ENCODE measurements at regions not wholly inside any gene's neighbourhood (a gene's known extent, or its start where the extent isn't known, plus 50 kb on each side); places are given as distances from the start of the nearest gene placed in this dataset.
"Not testable (repeated sequence)": the region's sequence is repeated elsewhere in the genome, so short reads cannot be mapped to it uniquely, and the experiment has no call there.

DNA sequence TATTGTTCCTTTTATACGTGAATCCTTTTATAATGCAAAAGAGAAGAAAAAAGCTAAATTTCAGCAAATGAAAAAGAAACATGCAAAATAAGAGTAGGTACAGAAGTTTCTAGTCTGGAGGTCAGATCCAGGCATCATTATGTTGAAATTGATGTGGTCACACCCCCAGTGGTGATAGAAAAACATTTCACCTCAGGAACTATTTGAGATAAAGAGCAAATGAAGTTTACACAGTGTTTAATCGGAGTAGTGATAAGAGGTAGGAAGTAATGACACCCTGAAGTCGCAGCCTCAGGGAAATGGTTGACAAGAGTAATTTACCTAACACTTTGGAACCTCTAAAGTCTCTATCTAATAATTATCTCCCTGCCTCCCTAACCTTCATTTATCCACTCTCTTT is 536.0 kb upstream of the STEAP1 start:
- no peak for DNase-seq

GRCh38 chr7:89621925-89622641 is 532.2 kb upstream of the STEAP1 start:
- DNase-seq = no peak

- peak; percentile 15 to 54 (median 29) for DNase-seq
Measured at GRCh38 chr7:89623018-89623672, 531.1 kb upstream of the STEAP1 start.

DNA sequence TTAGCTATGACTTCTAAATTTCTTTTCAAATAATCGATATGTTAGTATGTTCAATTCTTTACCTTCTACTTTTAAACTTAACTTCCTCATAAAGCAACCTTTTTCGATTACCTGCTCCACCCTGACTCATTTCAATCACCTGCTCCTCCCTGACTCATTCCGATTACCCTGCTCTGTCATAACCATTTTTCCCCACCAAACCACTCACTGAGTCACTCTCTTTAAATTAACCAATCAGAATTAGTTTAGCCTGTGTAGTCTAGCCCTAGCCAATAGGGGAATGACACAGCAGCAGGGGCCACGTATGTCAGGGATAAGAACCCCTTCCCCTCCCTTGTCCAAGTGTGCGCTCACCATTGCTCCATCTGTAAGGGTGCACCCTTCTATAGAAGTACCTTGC is 530.1 kb upstream of the STEAP1 start:
- DNase-seq = not testable (repeated sequence)

DNA sequence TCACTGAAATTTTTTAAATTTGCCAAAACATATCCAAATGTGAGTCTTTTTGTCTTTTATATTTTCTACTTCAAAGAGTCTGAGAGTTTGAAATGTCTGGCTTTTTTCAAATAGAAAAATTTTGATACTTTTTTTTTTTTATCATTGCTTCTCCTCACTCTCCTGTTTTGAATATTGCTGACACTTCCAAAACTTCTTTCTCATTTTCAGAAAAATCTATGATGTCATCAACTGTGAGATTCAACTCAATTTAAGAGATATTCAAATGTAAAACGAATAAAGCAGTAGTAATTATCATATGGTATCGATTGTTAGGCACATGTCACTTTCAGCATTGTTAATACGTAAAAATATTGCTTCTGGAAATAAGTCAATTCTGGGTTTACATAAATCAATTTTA is 505.8 kb upstream of the STEAP1 start:
- no peak for DNase-seq

DNA sequence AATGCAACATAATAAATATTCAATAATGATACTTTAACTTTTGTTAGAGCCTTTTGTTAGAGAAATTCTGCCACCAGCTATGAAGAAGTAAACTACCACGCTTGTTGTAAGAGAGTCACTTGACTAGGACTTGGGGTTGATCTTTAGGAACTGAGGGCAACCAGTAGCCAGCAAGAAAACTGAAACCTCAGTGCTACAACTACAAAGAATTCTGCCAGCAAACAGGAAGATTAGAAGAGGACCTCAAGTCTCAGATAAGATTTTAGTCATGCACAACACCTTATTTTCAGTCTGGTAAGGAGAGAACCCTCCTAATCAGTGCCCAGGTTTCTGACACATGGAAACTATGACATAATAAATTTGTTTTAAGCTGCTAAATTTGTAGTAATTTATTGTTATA is 498.3 kb upstream of the STEAP1 start:
- no peak for DNase-seq

DNA sequence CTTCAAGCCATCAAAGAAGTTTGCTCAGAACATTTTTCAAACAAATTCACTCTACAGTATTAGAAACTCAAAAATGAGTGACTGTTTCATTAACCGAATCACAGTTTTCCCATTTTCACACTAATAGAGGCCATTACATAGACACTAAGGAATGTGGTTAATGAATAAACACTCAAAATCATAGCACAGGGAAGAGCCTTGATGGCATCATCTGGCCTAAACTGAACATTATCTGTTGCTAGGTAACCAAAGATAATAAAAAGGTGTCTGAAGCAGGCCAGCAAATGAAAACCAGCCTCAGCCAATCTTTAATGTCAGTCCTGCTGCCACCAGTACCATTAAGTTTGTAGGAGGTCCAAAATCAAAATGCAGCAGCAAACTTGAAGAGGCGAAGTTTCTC is 492.4 kb upstream of the STEAP1 start:
- no peak for DNase-seq

DNA sequence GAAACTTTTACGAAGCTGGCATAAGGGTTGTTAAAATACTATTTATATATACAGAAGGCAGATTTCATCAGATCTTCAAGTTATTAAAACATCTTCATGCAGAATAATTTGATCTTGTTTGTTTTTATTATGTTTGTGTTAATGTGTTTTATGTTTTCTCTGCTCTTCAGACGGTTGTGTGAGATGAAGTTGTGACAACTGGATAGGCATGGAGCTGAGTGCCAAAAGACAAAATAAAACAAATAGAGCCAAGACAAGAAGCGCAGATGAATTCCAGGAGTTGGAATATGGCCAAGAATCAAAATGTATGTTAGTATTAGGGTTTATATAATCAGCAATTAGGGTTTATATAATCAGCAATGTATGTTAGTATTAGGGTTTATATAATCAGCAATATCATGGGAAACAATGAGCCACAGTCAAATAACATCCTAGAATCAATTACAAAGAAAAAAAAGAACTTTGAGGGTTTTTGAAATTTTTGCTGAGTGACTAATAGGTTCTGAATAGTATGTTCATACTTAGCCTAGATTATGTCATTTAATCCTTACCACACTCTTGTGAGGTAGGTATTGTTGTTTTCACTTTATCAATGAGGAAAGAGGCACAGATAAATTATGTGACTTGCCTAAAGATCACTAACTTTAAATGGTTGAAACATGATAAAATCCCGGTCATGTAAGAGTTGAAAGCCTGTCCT is 488.0 kb upstream of the STEAP1 start:
- no peak for DNase-seq

- no peak for DNase-seq
Measured at GRCh38 chr7:89680161-89680560, 474.1 kb upstream of the STEAP1 start.

DNA sequence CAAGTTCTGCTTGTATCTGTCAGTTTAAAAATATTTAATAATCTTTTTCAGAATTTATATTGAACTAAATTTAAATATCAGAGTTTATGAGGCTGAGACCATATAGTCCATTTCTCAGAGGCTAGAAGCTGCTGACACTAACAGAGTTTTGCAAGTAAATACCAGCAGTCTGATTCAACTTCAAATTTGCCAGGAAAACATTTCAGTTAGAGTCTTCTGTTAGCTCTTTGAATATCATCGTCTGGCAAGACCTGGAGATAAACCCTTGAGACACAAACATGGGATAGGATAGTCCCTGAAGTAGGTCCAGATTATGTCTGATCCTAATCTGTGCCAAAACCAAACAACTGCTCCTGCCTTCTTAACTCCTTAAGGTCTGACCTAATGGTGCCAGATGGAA is 472.8 kb upstream of the STEAP1 start:
- peak in 2 of 3 donors; percentile 6 to 11 for DNase-seq

DNA sequence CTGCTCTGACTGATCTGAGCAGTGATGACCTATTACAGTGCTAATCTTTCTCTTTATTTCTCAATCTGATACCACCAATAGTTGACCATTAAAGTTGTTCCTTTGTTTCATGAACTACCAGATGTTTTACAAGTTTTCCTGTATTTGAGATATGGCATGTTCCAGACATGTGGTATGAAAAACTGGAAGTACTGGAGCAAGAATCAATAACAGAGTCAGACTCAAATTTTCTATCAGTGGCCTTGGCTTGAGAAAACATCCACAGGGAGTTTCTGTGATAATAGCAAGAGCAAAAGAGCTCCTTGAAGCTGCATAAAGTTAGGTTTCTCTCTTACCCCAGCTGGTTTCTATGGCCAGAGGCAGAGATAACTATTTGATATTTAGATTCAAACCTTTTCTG is 469.0 kb upstream of the STEAP1 start:
- DNase-seq = no peak

DNA sequence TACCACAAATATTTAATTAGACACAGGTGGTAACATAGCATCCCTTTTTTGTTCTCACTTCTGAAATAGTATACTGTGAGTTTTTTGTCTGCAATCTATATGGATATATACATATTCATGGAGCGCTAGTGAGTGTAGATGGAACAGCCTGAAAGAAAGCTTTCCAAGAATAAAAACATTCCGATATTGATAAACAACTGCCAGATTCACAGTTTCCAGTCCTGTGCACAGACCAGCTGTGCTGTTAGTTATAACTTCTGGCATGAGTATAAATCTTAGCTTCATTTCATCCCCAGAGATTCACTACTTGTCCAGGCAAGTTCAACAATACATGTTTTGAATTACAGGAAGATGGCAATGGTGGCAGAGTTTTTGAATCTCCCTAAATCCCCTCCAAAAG is 467.1 kb upstream of the STEAP1 start:
- peak; percentile 5 to 34 (median 12) for DNase-seq

GRCh38 chr7:89695241-89695640 is 459.0 kb upstream of the STEAP1 start:
- no peak for DNase-seq

DNA sequence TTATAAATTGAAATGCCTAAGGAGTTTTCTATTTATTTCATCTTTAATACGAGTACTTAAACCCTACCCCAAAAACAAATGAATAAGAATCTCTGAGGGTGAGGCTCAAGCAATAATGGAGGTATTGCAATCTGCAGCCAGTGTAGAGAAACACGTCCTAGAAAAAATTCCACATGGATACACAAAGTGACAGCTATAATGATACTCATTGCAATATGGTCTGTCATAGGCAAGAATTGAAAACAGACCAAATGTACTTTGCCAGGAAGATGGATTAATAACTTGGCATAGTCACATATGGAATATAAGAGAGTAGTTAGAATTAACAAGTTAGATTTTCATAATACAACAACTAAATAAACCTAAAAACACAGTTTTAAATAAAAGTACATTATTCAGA is 440.1 kb upstream of the STEAP1 start:
- no peak for DNase-seq

- DNase-seq = not testable (repeated sequence)
Measured at GRCh38 chr7:89718941-89719340, 435.3 kb upstream of the STEAP1 start.

DNA sequence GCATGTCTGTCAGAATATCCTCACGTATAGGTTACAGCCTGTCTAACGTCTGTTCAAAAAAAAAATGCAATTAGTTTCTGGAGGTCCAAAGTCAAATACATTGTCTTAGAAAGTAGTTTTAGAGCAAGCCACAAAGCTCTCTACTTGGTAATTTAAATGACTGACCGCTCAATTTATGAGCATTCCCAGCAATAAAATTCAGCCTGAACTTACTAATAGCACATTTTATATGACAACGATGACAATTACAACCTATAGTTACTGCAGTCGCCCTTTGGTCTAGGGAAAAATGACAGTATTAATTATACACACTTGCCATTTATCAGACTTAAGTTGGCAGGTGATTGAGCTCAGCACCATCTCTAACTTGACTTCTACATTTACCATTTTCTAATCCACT is 425.8 kb upstream of the STEAP1 start:
- no peak for DNase-seq

DNA sequence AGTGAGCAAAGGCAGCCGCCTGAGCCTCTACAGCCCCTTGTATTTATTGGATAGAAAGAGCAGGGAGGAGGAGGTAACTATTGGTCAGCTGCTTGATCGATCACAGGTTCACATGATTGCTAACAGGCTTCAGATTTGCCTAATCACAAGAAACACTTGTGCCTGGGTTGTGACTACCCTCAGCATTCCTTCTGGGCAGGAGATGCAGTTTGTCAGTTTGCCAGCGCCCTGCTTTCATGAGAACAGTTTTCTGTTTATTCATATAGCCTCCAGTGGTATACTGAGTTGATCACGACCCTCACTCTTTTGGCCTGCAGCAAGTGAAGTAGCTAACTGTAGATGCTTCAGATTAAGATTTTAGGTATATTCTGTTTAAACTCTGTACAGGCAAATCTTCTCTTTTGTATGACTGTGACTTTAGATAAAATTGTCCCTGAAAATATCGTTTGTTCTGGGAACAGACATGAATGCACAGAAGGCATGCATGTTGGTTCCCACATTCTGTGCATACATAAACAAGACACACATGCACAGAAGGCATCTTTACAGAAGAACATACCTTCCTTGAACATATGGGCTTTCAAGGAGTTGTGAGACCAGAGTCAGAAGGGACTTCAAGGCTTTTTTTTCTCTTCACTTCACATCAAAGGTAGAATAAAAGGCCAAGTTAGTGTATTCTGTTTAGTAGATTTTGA is 422.4 kb upstream of the STEAP1 start:
- no peak for DNase-seq

- DNase-seq = no peak
Measured at GRCh38 chr7:89738549-89738948, 415.7 kb upstream of the STEAP1 start.

- DNase-seq = no peak
Measured at GRCh38 chr7:89757910-89758309, 396.4 kb upstream of the STEAP1 start.

DNA sequence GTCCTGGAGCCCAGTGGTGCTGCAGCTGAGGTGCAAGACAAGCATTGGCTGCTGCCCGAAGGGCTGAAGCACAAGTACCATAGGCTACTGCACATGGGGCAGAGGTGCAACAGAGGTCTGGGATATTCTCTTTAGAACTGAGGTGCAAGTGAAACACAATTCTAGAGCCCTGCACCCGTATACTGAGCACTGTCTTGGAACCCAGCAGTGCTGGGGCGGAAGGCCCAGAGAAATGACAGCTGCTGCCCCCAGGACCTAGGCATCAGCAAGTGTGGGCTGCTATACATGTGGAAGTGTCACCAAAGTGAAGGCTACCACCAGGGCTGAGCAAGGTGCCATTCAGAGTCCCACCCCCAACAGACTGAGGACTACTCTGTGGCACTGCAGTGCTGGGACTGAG is 393.6 kb upstream of the STEAP1 start:
- DNase-seq = no peak

DNA sequence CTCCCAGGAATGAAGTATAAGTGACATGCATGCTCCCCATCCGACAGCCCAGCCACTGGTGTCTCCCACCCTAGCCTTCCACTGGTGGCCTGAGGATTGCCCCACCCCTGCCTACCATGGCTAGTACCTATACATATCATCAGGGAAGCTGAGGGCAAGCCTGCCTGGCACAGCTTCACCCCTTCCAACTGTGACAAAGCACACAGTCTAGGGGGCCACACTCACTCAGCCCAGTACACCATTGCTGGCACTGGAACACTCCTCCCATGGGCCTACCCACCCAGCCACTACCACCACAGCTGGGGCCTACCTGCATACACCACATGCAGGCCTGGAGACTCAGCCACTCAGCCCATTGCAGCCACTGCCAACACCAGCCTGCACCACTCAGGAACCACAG is 393.1 kb upstream of the STEAP1 start:
- no peak for DNase-seq

GRCh38 chr7:89770161-89770560 is 384.1 kb upstream of the STEAP1 start:
- no peak for DNase-seq
